Calu3 (cell line): ENCODE measurements at regions not wholly inside any gene's neighbourhood (a gene's known extent, or its start where the extent isn't known, plus 50 kb on each side); places are given as distances from the start of the nearest gene placed in this dataset.

Source experiments
- BruUV-seq: library from RNA; stranded (reverse); fragments of 400-500 nt; replicated peaks from 2 replicates; lab custom pipeline; 2021; lab: Mats Ljungman, UMichigan
- CTCF ChIA-PET: fragments of 300-600 bp; sonication (Branson Sonifier 250); formaldehyde crosslinking; loops from one replicate; lab custom pipeline; 2022; ENCODE audit warnings: antibody characterized with exemption; lab: Charles Lee
- DNase-seq: peaks from one replicate; pipeline ENCODE4 v3.0.0; 2022
- H3K27ac Mint-ChIP-seq: one replicate; pipeline ENCODE4 v1.8.0; 2022; ENCODE audit warnings: mixed read lengths; ENCODE audit not compliant: unreplicated experiment
- H3K27me3 Mint-ChIP-seq: one replicate; pipeline ENCODE4 v1.8.0; 2022; ENCODE audit warnings: mixed read lengths; ENCODE audit not compliant: unreplicated experiment
- H3K36me3 Mint-ChIP-seq: one replicate; pipeline ENCODE4 v1.8.0; 2022; ENCODE audit warnings: mild to moderate bottlenecking, moderate library complexity, mixed read lengths; ENCODE audit not compliant: insufficient read depth, unreplicated experiment
- H3K4me1 Mint-ChIP-seq: one replicate; pipeline ENCODE4 v1.8.0; 2022; ENCODE audit warnings: mild to moderate bottlenecking, low read depth, mixed read lengths; ENCODE audit not compliant: unreplicated experiment
- H3K4me3 Mint-ChIP-seq: one replicate; pipeline ENCODE4 v1.8.0; 2022; ENCODE audit warnings: mild to moderate bottlenecking, low read depth, moderate library complexity, mixed read lengths; ENCODE audit not compliant: unreplicated experiment
- H3K9me3 Mint-ChIP-seq: one replicate; pipeline ENCODE4 v1.8.0; 2022; ENCODE audit warnings: low read depth, mixed read lengths; ENCODE audit not compliant: unreplicated experiment
- CTCF ChIP-seq: fragments of 200-600 bp; IDR thresholded peaks from one replicate; pipeline ENCODE4 v1.8.0; 2022; ENCODE audit warnings: antibody characterized with exemption; ENCODE audit not compliant: unreplicated experiment
- intact Hi-C: fragments of 100-400 bp; cut with micrococcal nuclease; formaldehyde crosslinking; loops from one replicate; pipeline ENCODE4 v1.10.0; 2022; ENCODE audit not compliant: unreplicated experiment

- no peak overlapping the region for H3K4me3 Mint-ChIP-seq
- H3K27me3 Mint-ChIP-seq = peaks cover 30% of the 10 kb centered on the region
- H3K4me1 Mint-ChIP-seq = no peaks in the 10 kb centered on the region
- CTCF ChIA-PET = no interaction called here
- intact Hi-C loops = no loop called here
- no peaks in the 10 kb centered on the region for H3K36me3 Mint-ChIP-seq
- H3K27ac Mint-ChIP-seq = no peak overlapping the region
- TF ChIP-seq CTCF = no peak
- no TSS peak for BruUV-seq
- peaks cover 5% of the 10 kb centered on the region for H3K9me3 Mint-ChIP-seq
- no peak for DNase-seq
Observed at GRCh38 chr3:72361990-72362389, 486.3 kb downstream of the SHQ1 start.

DNA sequence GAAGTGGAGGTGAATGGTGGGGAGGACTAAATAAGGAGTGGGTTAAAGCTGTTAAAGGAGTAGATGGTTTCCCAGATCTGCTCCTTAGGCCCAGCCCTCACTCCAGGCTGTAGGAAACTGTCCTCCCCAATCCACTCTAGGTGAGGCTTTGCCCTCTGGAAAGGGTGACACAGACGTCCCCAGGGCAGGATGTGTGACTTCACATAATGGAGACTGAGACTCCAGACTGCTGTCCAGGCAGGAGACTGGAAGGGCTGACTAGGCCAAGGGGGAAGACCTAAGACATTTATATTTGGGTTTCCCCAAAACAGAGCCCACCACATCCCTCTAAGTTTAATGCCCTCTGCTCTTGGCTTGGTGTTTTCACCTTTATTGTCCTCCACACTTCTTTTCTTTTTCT, 488.5 kb downstream of the SHQ1 start:
- peaks cover 5% of the 10 kb centered on the region for H3K9me3 Mint-ChIP-seq
- intact Hi-C loops = no loop called here
- BruUV-seq = no TSS peak

DNA sequence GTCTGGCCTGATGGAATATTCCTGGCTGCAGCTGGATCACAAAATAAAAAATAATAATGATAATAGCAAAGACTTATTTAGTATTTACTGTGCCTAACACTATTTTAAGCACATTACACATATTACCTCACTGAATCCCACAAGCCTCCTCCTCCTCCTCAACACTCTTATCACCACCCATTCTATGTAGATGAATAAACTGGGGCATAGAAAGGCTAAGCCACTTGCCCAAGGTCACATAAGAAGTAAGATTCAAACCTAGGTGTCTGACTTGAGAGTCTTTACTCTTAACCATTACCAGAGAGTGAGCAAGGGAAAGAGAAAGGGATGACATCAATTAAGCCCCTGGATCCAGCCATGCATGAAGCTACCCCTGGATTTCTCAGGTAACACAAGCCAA, 493.1 kb downstream of the SHQ1 start:
- CTCF ChIA-PET = no interaction called here
- no peaks in the 10 kb centered on the region for H3K27me3 Mint-ChIP-seq

More for the DNA sequence above, 488.5 kb downstream of the SHQ1 start:
- CTCF ChIA-PET = interaction anchor here (0.7 kb wide), 1 partner anchor 51 kb away, joined by 3 read pairs; no protein-coding TSS in a partner anchor
- Mint-ChIP-seq H3K27ac (no peak overlapping the region), H3K36me3 (no peaks in the 10 kb centered on the region), H3K4me1 (no peaks in the 10 kb centered on the region), H3K27me3 (peaks cover 30% of the 10 kb centered on the region), H3K4me3 (no peak overlapping the region)
- no peak for TF ChIP-seq CTCF
- no peak for DNase-seq

GRCh38 chr3:72354486-72354885, 493.8 kb downstream of the SHQ1 start:
- H3K27me3 Mint-ChIP-seq = no peaks in the 10 kb centered on the region
- H3K27ac Mint-ChIP-seq = no peak overlapping the region
- no peaks in the 10 kb centered on the region for H3K36me3 Mint-ChIP-seq
- no TSS peak for BruUV-seq
- H3K4me1 Mint-ChIP-seq = no peaks in the 10 kb centered on the region
- no peak for DNase-seq
- TF ChIP-seq CTCF = no peak
- CTCF ChIA-PET = no interaction called here
- H3K9me3 Mint-ChIP-seq = no peaks in the 10 kb centered on the region
- H3K4me3 Mint-ChIP-seq = no peak overlapping the region
- intact Hi-C loops = no loop called here

More for the DNA sequence above, 493.1 kb downstream of the SHQ1 start:
- intact Hi-C loops = no loop called here
- BruUV-seq = no TSS peak
- Mint-ChIP-seq H3K27ac (no peak overlapping the region), H3K4me3 (no peak overlapping the region), H3K4me1 (no peaks in the 10 kb centered on the region), H3K9me3 (no peaks in the 10 kb centered on the region), H3K36me3 (no peaks in the 10 kb centered on the region)
- no peak for DNase-seq
- no peak for TF ChIP-seq CTCF
